ENCODE measurements at regions not wholly inside any gene's neighbourhood (a gene's known extent, or its start where the extent isn't known, plus 50 kb on each side); places are given as distances from the start of the nearest gene placed in this dataset.

DNA sequence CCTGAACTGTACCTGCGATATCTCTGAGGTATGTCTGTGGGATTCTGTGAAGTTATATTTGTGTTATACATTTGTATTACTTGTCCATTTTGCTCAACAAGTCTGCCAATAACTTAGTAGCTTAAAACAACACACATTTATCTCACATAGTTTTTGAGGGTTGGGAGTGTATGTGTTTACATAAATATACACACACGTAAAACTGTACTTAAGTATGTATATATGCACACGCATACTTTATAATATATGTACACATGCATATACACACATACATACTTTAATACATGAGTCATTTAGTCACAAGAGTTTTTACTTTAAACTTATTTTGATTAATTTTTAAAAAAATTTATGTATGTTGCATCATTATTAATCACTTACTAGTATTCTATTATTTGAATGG lies 205.9 kb upstream of the EDIL3 start:
- no peak overlapping the region for H3K4me3 Mint-ChIP-seq
- no peak overlapping the region for H3K27ac Mint-ChIP-seq
- no peak for DNase-seq (ENCODE audit: extremely low spot score, unreplicated experiment)
- no peaks in the 10 kb centered on the region for H3K27me3 Mint-ChIP-seq
- H3K4me1 Mint-ChIP-seq (ENCODE audit: unreplicated experiment) = no peaks in the 10 kb centered on the region
- no peak for TF ChIP-seq CTCF (conservative IDR thresholded peaks at IDR 0.05)
- no peaks in the 10 kb centered on the region for H3K9me3 Mint-ChIP-seq
- H3K36me3 Mint-ChIP-seq = no peaks in the 10 kb centered on the region

DNA sequence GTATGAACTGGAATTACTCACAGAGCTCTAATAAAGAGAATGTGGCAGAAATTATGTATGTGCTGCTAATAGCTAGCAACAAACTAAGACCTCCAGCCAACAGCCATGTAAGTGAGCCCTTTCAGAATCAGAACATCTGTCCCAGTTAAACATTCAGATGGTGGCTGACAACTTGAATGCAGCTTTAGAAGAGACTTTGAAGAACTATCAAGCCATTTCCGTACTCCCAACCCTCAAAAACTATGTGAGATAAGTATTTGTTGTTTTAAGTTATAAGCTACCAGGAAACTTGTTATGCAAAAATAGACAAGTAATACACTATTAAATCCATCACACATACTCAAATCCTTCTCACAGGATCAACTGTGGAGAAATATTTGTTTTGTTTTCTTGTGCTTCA lies 205.2 kb upstream of the EDIL3 start:
- TF ChIP-seq CTCF (conservative IDR thresholded peaks at IDR 0.05) = no peak
- Mint-ChIP-seq H3K4me1 (ENCODE audit: unreplicated experiment) (no peaks in the 10 kb centered on the region), H3K9me3 (no peaks in the 10 kb centered on the region), H3K27me3 (no peaks in the 10 kb centered on the region), H3K4me3 (no peak overlapping the region), H3K27ac (no peak overlapping the region), H3K36me3 (no peaks in the 10 kb centered on the region)
- no peak for DNase-seq (ENCODE audit: extremely low spot score, unreplicated experiment)

DNA sequence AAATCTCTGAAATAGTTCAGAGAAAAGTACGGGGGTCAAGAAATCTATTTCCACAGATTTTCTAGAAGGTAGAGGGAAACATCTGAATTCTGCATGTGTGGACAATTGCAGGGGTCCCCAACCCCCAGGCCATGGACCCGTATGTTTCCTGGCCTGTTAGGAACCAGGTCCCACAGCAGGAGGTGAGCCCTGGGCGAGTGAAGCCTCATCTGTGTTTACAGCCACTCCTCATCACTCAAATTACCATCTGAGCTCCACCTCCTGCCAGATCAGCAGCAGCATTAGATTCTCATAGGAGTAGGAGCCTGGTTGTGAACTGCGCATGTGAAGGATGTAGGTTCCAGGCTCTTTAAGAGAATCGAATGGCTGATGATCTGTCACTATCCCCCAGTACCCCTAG lies 200.5 kb upstream of the EDIL3 start:
- DNase-seq (ENCODE audit: extremely low spot score, unreplicated experiment) = no peak
- H3K9me3 Mint-ChIP-seq = no peaks in the 10 kb centered on the region
- no peak overlapping the region for H3K27ac Mint-ChIP-seq
- no peaks in the 10 kb centered on the region for H3K27me3 Mint-ChIP-seq
- TF ChIP-seq CTCF (conservative IDR thresholded peaks at IDR 0.05) = no peak
- H3K36me3 Mint-ChIP-seq = no peaks in the 10 kb centered on the region
- H3K4me1 Mint-ChIP-seq (ENCODE audit: unreplicated experiment) = no peaks in the 10 kb centered on the region
- no peak overlapping the region for H3K4me3 Mint-ChIP-seq

DNA sequence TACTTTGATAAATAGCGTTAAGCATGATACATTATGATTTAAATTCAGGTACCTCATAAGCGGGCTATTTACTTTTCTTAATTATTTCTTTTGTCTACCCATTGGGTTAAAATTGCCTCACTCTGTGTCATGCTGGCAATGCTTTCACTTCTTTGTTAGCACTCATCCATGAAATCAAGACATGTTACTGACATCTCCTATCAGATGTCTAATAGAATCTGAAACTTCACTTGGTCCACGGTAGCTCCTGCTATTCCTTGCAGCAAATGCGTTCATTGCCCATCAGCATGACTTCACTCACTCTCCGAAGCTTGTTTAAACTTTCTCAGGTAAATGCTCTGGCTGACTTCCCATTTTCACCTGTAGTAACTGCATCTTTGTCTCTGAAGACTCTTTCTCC lies 193.5 kb upstream of the EDIL3 start:
- Mint-ChIP-seq H3K9me3 (no peaks in the 10 kb centered on the region), H3K4me1 (ENCODE audit: unreplicated experiment) (no peaks in the 10 kb centered on the region), H3K27ac (no peak overlapping the region), H3K4me3 (no peak overlapping the region), H3K36me3 (no peaks in the 10 kb centered on the region), H3K27me3 (no peaks in the 10 kb centered on the region)
- no peak for TF ChIP-seq CTCF (conservative IDR thresholded peaks at IDR 0.05)
- no peak for DNase-seq (ENCODE audit: extremely low spot score, unreplicated experiment)

DNA sequence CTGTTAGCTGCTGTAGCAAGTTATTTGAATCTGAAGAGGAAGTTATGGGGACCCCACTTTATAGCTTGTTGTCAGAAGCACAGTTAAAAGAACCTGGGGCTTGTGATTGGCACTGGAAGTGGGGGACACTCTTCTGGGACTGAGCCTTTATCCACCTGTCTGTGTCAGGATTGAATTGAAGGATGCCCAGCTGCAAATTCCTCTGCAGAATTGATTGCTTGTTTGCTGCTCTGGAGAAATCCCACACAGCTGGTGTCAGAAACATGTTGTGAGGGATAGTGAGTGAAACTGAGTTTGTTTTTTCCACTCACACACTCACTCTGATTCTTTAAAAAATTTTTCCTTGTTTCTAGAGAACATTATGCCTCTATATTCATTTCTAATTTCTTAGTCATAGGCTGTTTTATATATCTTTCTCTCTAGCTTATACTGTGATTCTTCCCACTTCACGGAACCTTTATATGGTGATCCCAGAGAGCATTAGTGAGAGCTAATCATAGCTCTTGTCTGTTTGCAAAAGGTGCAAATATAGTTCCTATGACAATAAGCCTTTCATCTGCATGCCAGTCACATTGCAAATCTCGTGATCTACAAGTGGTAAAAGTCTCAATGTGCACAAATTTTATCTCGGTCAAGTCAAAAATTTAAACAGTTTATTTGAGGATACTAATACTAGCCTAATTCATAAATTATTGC lies 188.5 kb upstream of the EDIL3 start:
- DNase-seq (ENCODE audit: extremely low spot score, unreplicated experiment) = no peak
- Mint-ChIP-seq H3K9me3 (no peaks in the 10 kb centered on the region), H3K4me1 (ENCODE audit: unreplicated experiment) (no peaks in the 10 kb centered on the region), H3K27me3 (no peaks in the 10 kb centered on the region), H3K4me3 (no peak overlapping the region), H3K36me3 (no peaks in the 10 kb centered on the region), H3K27ac (no peak overlapping the region)
- no peak for TF ChIP-seq CTCF (conservative IDR thresholded peaks at IDR 0.05)

DNA sequence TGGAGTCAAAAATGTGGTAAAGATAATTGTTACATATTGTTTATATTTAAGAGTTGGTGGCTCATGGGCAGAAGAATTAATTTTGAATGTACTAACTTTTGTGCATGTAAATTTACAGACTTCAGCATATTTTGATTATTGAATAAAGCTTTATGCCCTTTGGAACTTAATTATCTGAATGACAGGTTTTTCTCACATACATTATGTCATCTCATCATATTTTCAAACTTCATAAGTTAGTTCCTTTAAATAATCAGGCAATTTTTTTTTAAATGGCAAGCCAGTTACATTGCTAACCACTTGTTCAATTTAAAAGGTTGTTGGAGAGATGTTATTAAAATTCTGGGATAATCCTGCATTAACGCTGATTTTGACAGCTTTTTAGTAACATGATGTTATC lies 184.6 kb upstream of the EDIL3 start:
- Mint-ChIP-seq H3K27ac (no peak overlapping the region), H3K9me3 (no peaks in the 10 kb centered on the region), H3K4me3 (no peak overlapping the region), H3K36me3 (no peaks in the 10 kb centered on the region), H3K4me1 (ENCODE audit: unreplicated experiment) (no peaks in the 10 kb centered on the region), H3K27me3 (no peaks in the 10 kb centered on the region)
- DNase-seq (ENCODE audit: extremely low spot score, unreplicated experiment) = no peak
- no peak for TF ChIP-seq CTCF (conservative IDR thresholded peaks at IDR 0.05)

Data from type B pancreatic cell (in vitro differentiated cells).